ENCODE measurements at regions not wholly inside any gene's neighbourhood (a gene's known extent, or its start where the extent isn't known, plus 50 kb on each side); places are given as distances from the start of the nearest gene placed in this dataset.

DNA sequence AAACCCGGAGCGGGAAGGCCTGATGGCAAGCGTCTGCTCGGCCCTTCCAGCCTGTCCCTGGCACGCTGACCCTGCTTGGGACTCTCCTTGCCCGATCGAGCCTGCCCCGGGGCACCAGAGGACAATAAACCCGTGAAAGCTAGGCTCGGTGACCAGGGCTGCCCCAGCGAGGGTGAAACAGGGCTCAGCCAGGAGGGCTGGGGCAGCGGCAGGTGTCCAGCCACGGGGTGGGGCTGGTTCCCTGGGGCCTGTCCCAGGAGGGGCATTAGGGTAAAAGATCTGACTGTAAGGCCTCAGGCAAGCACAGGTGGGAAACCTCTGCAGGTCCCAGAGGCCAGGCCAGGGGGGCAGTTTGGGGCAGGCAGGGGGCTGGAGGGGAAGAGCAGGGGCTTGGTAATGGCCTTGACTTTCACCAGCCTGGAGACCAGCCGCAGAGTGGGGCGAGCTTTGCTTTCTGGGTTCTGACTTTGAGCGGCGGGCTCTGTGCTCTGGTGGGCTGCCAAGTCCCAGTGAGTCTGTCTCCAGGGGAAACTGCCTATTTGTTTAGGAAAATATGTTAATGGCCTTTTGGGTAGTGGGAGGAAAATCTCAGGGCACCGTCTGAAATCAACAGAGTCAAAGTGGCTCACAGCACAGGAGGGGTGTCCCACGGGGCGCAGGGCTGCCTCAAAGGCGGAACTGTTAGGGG lies 68.2 kb upstream of the INPP5A start:
- TF ChIP-seq, protein P1, sequence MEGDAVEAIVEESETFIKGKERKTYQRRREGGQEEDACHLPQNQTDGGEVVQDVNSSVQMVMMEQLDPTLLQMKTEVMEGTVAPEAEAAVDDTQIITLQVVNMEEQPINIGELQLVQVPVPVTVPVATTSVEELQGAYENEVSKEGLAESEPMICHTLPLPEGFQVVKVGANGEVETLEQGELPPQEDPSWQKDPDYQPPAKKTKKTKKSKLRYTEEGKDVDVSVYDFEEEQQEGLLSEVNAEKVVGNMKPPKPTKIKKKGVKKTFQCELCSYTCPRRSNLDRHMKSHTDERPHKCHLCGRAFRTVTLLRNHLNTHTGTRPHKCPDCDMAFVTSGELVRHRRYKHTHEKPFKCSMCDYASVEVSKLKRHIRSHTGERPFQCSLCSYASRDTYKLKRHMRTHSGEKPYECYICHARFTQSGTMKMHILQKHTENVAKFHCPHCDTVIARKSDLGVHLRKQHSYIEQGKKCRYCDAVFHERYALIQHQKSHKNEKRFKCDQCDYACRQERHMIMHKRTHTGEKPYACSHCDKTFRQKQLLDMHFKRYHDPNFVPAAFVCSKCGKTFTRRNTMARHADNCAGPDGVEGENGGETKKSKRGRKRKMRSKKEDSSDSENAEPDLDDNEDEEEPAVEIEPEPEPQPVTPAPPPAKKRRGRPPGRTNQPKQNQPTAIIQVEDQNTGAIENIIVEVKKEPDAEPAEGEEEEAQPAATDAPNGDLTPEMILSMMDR (conservative IDR thresholded peaks at IDR 0.05; ENCODE audit: low read depth, low read length), result no peak
- TF ChIP-seq SMC3 (IDR thresholded peaks at IDR 0.05; ENCODE audit: low read depth, low read length) (no peak), MAZ (IDR thresholded peaks at IDR 0.05; ENCODE audit: borderline replicate concordance, low read depth, low read length) (no peak), CEBPB (IDR thresholded peaks at IDR 0.05; ENCODE audit: low read depth, low read length) (no peak), USF2 (IDR thresholded peaks at IDR 0.05; ENCODE audit: low read depth, low read length) (no peak), RCOR1 (IDR thresholded peaks at IDR 0.05; ENCODE audit: insufficient replicate concordance, low read length) (no peak), POLR2A (IDR thresholded peaks at IDR 0.05; ENCODE audit: low read depth, low read length) (no peak), RFX5 (IDR thresholded peaks at IDR 0.05; ENCODE audit: low read depth, low read length) (no peak), FOS (IDR thresholded peaks at IDR 0.05; ENCODE audit: low read depth, low read length) (no peak)
